ENCODE measurements at regions not wholly inside any gene's neighbourhood (a gene's known extent, or its start where the extent isn't known, plus 50 kb on each side); places are given as distances from the start of the nearest gene placed in this dataset.

- Mint-ChIP-seq H3K4me1 (ENCODE audit: low read depth) (no peaks in the 10 kb centered on the region), H3K36me3 (ENCODE audit: low read depth) (no peaks in the 10 kb centered on the region), H3K27me3 (ENCODE audit: low read depth) (peaks cover 15% of the 10 kb centered on the region), H3K4me3 (ENCODE audit: unreplicated experiment) (no peak overlapping the region), H3K27ac (ENCODE audit: unreplicated experiment) (no peak overlapping the region), H3K9me3 (ENCODE audit: low read depth) (no peaks in the 10 kb centered on the region)
- no peak for TF ChIP-seq CTCF (IDR thresholded peaks at IDR 0.05)
- DNase-seq (ENCODE audit: low spot score): no peak
Observed at GRCh38 chr5:160486573-160486972, 64.9 kb downstream of the PTTG1 start.

GRCh38 chr5:160488394-160489325 is 67.0 kb downstream of the PTTG1 start:
- DNase-seq (ENCODE audit: low spot score): no peak
- H3K27me3 Mint-ChIP-seq (ENCODE audit: low read depth): peaks cover 21% of the 10 kb centered on the region
- no peaks in the 10 kb centered on the region for H3K4me1 Mint-ChIP-seq (ENCODE audit: low read depth)
- H3K27ac Mint-ChIP-seq (ENCODE audit: unreplicated experiment): no peak overlapping the region
- no peaks in the 10 kb centered on the region for H3K36me3 Mint-ChIP-seq (ENCODE audit: low read depth)
- no peak for TF ChIP-seq CTCF (IDR thresholded peaks at IDR 0.05)
- H3K9me3 Mint-ChIP-seq (ENCODE audit: low read depth): no peaks in the 10 kb centered on the region
- H3K4me3 Mint-ChIP-seq (ENCODE audit: unreplicated experiment): no peak overlapping the region

- DNase-seq (ENCODE audit: low spot score): no peak
- TF ChIP-seq CTCF (IDR thresholded peaks at IDR 0.05): no peak
- Mint-ChIP-seq H3K4me3 (ENCODE audit: unreplicated experiment) (no peak overlapping the region), H3K4me1 (ENCODE audit: low read depth) (no peaks in the 10 kb centered on the region), H3K36me3 (ENCODE audit: low read depth) (no peaks in the 10 kb centered on the region), H3K9me3 (ENCODE audit: low read depth) (no peaks in the 10 kb centered on the region), H3K27me3 (ENCODE audit: low read depth) (peaks cover 33% of the 10 kb centered on the region), H3K27ac (ENCODE audit: unreplicated experiment) (no peak overlapping the region)
Observed at GRCh38 chr5:160491438-160491837, 69.8 kb downstream of the PTTG1 start.

- peaks cover 38% of the 10 kb centered on the region for H3K27me3 Mint-ChIP-seq (ENCODE audit: low read depth)
- no peaks in the 10 kb centered on the region for H3K36me3 Mint-ChIP-seq (ENCODE audit: low read depth)
- no peaks in the 10 kb centered on the region for H3K9me3 Mint-ChIP-seq (ENCODE audit: low read depth)
- H3K4me1 Mint-ChIP-seq (ENCODE audit: low read depth): no peaks in the 10 kb centered on the region
- no peak for DNase-seq (ENCODE audit: low spot score)
- TF ChIP-seq CTCF (IDR thresholded peaks at IDR 0.05): no peak
- no peak overlapping the region for H3K4me3 Mint-ChIP-seq (ENCODE audit: unreplicated experiment)
- no peak overlapping the region for H3K27ac Mint-ChIP-seq (ENCODE audit: unreplicated experiment)
Observed at GRCh38 chr5:160492565-160492964, 70.9 kb downstream of the PTTG1 start.

- Mint-ChIP-seq H3K9me3 (ENCODE audit: low read depth) (no peaks in the 10 kb centered on the region), H3K4me1 (ENCODE audit: low read depth) (no peaks in the 10 kb centered on the region), H3K27ac (ENCODE audit: unreplicated experiment) (no peak overlapping the region), H3K4me3 (ENCODE audit: unreplicated experiment) (no peak overlapping the region), H3K36me3 (ENCODE audit: low read depth) (no peaks in the 10 kb centered on the region), H3K27me3 (ENCODE audit: low read depth) (peaks cover 36% of the 10 kb centered on the region)
- no peak for TF ChIP-seq CTCF (IDR thresholded peaks at IDR 0.05)
- no peak for DNase-seq (ENCODE audit: low spot score)
Observed at GRCh38 chr5:160493806-160494338, 72.2 kb downstream of the PTTG1 start.

Measured in chondrocyte (in vitro differentiated cells).